Embryonic facial prominence (tissue), 1 donor: ENCODE measurements at regions not wholly inside any gene's neighbourhood (a gene's known extent, or its start where the extent isn't known, plus 50 kb on each side); places are given as distances from the start of the nearest gene placed in this dataset.
"Not testable (repeated sequence)": the region's sequence is repeated elsewhere in the genome, so short reads cannot be mapped to it uniquely, and the experiment has no call there.

Experiments
- DNase-seq: peaks from one replicate; pipeline ENCODE4 v3.0.0-alpha.2; 2016; ENCODE audit errors: extremely low spot score

GRCh38 chr13:80740071-80740470 lies 399.1 kb upstream of the SPRY2 start:
- no peak for DNase-seq

GRCh38 chr13:80737513-80737912 lies 396.6 kb upstream of the SPRY2 start:
- no peak for DNase-seq

GRCh38 chr13:80727321-80727975 lies 386.5 kb upstream of the SPRY2 start:
- no peak for DNase-seq

- DNase-seq: no peak
These were observed 385.9 kb upstream of the SPRY2 start for GRCh38 chr13:80726868-80727267.

GRCh38 chr13:80721689-80722088 lies 380.8 kb upstream of the SPRY2 start:
- DNase-seq: no peak

GRCh38 chr13:80718970-80719369 lies 378.0 kb upstream of the SPRY2 start:
- DNase-seq: no peak

GRCh38 chr13:80717776-80718175 lies 376.9 kb upstream of the SPRY2 start:
- DNase-seq: no peak

GRCh38 chr13:80716610-80717081 lies 375.7 kb upstream of the SPRY2 start:
- no peak for DNase-seq

GRCh38 chr13:80712026-80712425 lies 371.1 kb upstream of the SPRY2 start:
- DNase-seq: no peak

- DNase-seq: no peak
These were observed 367.9 kb upstream of the SPRY2 start for GRCh38 chr13:80708791-80709190.

GRCh38 chr13:80707000-80707983 lies 366.4 kb upstream of the SPRY2 start:
- DNase-seq: no peak

- no peak for DNase-seq
These were observed 365.2 kb upstream of the SPRY2 start for GRCh38 chr13:80706164-80706471.

GRCh38 chr13:80705371-80706163 lies 364.6 kb upstream of the SPRY2 start:
- no peak for DNase-seq

- DNase-seq: no peak
These were observed 363.4 kb upstream of the SPRY2 start for GRCh38 chr13:80704369-80704768.

GRCh38 chr13:80695841-80696240 lies 354.9 kb upstream of the SPRY2 start:
- no peak for DNase-seq

- DNase-seq: not testable (repeated sequence)
These were observed 350.9 kb upstream of the SPRY2 start for GRCh38 chr13:80691814-80692213.

GRCh38 chr13:80690208-80690607 lies 349.3 kb upstream of the SPRY2 start:
- no peak for DNase-seq

- no peak for DNase-seq
These were observed 347.7 kb upstream of the SPRY2 start for GRCh38 chr13:80688593-80688992.

GRCh38 chr13:80685942-80686341 lies 345.0 kb upstream of the SPRY2 start:
- no peak for DNase-seq

GRCh38 chr13:80684217-80684991 lies 343.5 kb upstream of the SPRY2 start:
- DNase-seq: no peak

- DNase-seq: no peak
These were observed 339.9 kb upstream of the SPRY2 start for GRCh38 chr13:80680786-80681366.
